GM12872 (cell line): ENCODE measurements at regions not wholly inside any gene's neighbourhood (a gene's known extent, or its start where the extent isn't known, plus 50 kb on each side); places are given as distances from the start of the nearest gene placed in this dataset.

Experiments used
- TF ChIP-seq, protein P1 (sequence below): IDR thresholded peaks from 3 replicates; pipeline ENCODE4 v1.5.1; 2011; ENCODE audit warnings: low read depth, mild to moderate bottlenecking, low read length, moderate library complexity; ENCODE audit not compliant: insufficient read depth

DNA sequence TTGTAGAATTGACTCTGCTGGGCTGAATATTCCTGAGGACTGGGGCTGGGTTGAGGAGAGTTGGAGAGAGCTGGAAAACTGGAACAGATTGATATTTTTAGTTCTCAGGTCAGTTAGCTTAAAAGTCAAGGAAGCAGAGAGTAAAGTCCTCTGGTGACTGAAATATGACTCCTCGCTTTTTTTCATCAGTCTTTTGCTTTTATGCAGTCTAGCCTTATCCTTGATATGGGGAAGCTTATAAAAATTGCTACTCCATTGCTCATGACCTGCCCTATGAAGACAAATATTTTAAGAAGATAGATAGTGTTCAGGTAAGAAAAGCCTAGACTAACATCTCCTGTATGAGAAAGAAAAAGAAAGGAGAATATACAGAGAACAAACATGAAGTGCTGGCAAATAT lies 152.7 kb downstream of the C4orf33 start:
- TF ChIP-seq, protein P1, sequence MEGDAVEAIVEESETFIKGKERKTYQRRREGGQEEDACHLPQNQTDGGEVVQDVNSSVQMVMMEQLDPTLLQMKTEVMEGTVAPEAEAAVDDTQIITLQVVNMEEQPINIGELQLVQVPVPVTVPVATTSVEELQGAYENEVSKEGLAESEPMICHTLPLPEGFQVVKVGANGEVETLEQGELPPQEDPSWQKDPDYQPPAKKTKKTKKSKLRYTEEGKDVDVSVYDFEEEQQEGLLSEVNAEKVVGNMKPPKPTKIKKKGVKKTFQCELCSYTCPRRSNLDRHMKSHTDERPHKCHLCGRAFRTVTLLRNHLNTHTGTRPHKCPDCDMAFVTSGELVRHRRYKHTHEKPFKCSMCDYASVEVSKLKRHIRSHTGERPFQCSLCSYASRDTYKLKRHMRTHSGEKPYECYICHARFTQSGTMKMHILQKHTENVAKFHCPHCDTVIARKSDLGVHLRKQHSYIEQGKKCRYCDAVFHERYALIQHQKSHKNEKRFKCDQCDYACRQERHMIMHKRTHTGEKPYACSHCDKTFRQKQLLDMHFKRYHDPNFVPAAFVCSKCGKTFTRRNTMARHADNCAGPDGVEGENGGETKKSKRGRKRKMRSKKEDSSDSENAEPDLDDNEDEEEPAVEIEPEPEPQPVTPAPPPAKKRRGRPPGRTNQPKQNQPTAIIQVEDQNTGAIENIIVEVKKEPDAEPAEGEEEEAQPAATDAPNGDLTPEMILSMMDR, result no peak

DNA sequence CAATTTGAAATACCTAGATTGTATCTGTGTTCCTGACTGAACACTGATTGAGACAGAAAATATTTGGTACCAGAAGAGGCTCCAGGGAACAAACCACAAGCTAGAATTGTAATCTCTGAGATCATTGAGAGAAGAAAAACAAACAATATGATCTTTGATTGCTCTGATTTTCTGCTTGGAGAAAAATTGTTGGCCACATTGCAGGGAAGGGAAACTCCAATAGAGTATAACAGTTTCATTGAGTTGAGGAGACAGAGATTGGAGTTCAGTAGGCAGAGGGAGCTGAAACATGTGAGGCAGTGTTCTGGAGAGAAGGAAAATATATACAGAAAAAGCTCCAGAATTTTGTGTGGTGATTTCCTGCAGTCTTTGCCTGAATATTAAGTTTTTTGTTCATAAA lies 158.2 kb downstream of the C4orf33 start:
- TF ChIP-seq, protein P1, result no peak

DNA sequence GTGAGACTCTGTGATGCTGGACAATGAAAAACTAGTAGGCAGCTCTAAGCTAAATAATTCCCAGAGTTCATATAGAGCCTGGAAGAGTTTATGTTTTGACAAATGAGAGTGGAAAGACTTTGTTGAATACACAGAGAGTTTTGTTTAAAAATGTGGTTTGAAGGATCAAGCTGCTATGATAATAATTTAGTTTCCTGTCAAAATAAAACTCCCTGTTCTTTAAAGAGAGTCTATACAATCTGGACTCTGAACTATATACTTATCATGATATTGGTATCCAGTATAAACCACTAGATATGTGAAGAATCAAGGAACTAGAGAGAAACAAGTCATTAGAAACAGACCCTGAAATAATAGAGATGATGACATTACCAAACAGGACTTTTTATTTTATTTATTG lies 158.6 kb downstream of the C4orf33 start:
- TF ChIP-seq, protein P1, result no peak

DNA sequence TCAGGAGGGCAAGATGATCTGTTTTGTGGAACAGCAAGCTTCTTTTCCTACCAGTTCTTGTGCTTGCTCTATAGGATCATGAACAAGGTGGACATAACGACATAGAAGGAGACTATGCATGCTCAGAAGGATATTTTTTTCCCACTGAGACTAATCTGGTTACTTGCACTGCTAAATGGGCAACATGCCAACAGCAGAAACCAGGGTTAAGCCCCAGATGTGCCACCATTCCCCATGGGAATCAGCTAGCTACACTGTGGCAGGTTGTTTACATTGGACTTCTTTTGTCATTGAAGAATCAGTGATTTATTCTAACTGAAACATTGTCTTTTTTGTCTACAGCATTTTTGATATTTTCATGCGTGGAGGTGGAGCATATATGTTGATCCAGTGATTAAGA lies 165.6 kb downstream of the C4orf33 start:
- TF ChIP-seq, protein P1, result no peak

DNA sequence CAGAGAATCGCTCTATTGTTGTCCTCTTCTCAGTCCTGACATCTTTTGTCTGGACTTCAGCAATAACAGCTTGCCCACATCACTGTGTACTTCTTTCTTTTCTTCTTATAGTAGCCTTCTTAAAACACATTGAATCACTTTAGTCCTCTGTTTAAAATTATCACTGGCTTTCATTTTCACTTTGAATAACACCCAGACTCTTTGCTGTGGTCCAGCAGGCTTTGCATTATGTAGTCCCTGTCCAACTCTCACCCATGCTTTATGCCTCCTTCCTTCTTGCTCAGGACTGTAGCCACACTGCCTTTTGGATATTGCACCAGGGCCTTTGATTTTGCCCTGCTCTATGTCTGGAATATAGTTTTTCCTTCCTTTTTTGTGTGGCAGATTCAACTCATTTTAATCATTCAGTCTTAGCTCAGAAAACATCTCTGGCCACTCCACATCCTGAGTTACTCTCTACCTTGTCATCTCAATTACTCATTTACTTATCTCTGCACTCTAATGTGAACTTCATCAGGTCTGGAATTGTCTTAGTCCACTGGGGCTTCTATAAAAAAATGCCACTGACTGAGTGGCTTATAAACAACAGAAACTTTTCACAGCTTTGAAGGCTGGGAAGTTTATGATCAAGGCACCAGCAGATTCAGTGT lies 168.2 kb downstream of the C4orf33 start:
- TF ChIP-seq, protein P1, result no peak

DNA sequence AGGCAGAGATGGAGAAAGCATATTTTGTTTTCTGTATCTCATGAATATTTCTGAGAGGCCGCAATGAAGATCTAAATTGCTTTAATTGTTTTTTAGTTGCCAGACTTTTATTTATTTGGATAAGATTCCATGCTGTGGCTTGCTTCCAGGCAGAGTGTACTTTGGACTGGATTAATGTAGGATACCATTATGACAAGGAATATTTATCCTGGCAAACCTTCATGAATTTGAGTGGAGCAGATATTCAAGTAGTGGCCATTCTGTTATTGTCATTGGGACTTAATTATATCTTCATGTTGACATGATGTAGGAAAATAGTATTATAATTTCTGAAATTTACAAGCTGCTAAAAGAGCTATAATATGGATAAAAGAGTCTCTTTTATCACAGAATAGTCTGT lies 182.9 kb downstream of the C4orf33 start:
- TF ChIP-seq, protein P1, result no peak

DNA sequence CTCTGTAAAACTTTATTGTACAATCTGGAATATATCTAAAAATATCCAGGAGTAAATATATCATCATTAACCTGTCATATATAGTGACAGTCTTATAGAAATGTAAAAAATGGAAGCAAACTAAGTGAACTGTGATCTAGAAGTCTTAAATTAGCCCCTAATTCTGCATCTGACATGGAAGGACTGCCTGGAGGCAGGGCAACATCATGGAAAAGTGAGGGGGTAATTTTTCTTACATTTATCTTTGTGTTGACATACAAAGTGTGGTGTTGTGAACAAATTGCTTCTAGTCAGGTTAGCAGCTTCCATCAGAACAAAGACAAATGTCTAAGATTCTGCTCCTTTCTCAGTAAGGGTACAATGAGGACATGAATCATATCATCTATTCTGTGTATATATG lies 186.3 kb downstream of the C4orf33 start:
- TF ChIP-seq, protein P1, result no peak
